GM12878 (cell line): ENCODE measurements at regions not wholly inside any gene's neighbourhood (a gene's known extent, or its start where the extent isn't known, plus 50 kb on each side); places are given as distances from the start of the nearest gene placed in this dataset.

Experiments
- ATAC-seq: fragments of 200-7000 bp; cut with Tn5 transposase; 3 replicates; pipeline ENCODE4 v1.9.1; 2020; ENCODE audit warnings: mild to moderate bottlenecking, moderate library complexity
- BruUV-seq: library from RNA; stranded (reverse); fragments of 400-500 nt; replicated peaks from 2 replicates; lab custom pipeline; 2021; lab: Mats Ljungman, UMichigan
- CTCF ChIA-PET: fragments of 300-600 bp; sonication (Branson Sonifier 250); formaldehyde crosslinking; extraction: SDS; loops from one replicate; lab custom pipeline; 2021; ENCODE audit warnings: inconsistent platforms; lab: Yijun Ruan, JAX
- POLR2A ChIA-PET: fragments of 350-600 bp; formaldehyde crosslinking; extraction: SDS; loops from one replicate; lab custom pipeline; 2021; ENCODE audit warnings: inconsistent platforms; lab: Charles Lee
- RAD21 ChIA-PET: fragments of 300-600 bp; sonication (Branson Sonifier 250); formaldehyde crosslinking; loops from one replicate; lab custom pipeline; 2023; ENCODE audit warnings: antibody characterized with exemption; ENCODE audit not compliant: unreplicated experiment; lab: Charles Lee
- SMC1A ChIA-PET: fragments of 300-600 bp; sonication (Branson Sonifier 250); formaldehyde crosslinking; loops from one replicate; lab custom pipeline; 2023; ENCODE audit not compliant: unreplicated experiment, uncharacterized antibody; lab: Charles Lee
- DNase-seq: peaks from one replicate; pipeline ENCODE4 v3.0.0-alpha.2; 2011; ENCODE audit warnings: low read depth, low spot score
- FAIRE-seq: peaks from 3 replicates; lab custom pipeline; 2011; peaks lifted over from hg19 to GRCh38; lab: Jason Lieb, UNC
- H2AFZ ChIP-seq: 2 replicates; pipeline ENCODE4 v1.6.0; 2011; ENCODE audit warnings: low read depth, low read length, control low read depth; ENCODE audit not compliant: control insufficient read depth
- H3K27ac ChIP-seq: 2 replicates; pipeline ENCODE4 v1.5.1; 2011; ENCODE audit warnings: control low read depth; ENCODE audit not compliant: control insufficient read depth, insufficient read depth
- H3K27me3 ChIP-seq, 2 experiments: replicated peaks in 1 of 2; 2 replicates each; pipeline versions ENCODE4 v1.6.0 to v1.6.1; 2011; ENCODE audit warnings: low read length in 1 of 2; ENCODE audit not compliant: control insufficient read depth in 2 of 2, insufficient read depth in 2 of 2
- H3K36me3 ChIP-seq, 2 experiments: 2 replicates each; pipeline ENCODE4 v1.5.1; 2011; ENCODE audit warnings: low read length in 1 of 2; ENCODE audit not compliant: control insufficient read depth in 2 of 2, insufficient read depth in 2 of 2
- H3K4me1 ChIP-seq: 2 replicates; pipeline ENCODE4 v1.6.1; 2011; ENCODE audit warnings: mild to moderate bottlenecking, low read length, moderate library complexity, mixed read lengths; ENCODE audit not compliant: control insufficient read depth, insufficient read depth
- H3K4me2 ChIP-seq: 2 replicates; pipeline ENCODE4 v1.6.0; 2011; ENCODE audit warnings: control low read depth; ENCODE audit not compliant: control insufficient read depth, insufficient read depth
- H3K4me3 ChIP-seq: fragments of 200-600 bp; sonication (generic); 2 replicates; pipeline ENCODE4 v1.5.1; 2016
- H3K79me2 ChIP-seq: 2 replicates; pipeline ENCODE4 v1.6.0; 2011; ENCODE audit warnings: low read length; ENCODE audit not compliant: control insufficient read depth, insufficient read depth
- H3K9ac ChIP-seq: 2 replicates; pipeline ENCODE4 v1.8.0; 2011; ENCODE audit warnings: low read length, control low read depth, mixed read lengths; ENCODE audit not compliant: control insufficient read depth, insufficient read depth
- H3K9me3 ChIP-seq: replicated peaks from 3 replicates; pipeline ENCODE4 v1.5.1; 2011; ENCODE audit warnings: mild to moderate bottlenecking, low read length; ENCODE audit not compliant: control insufficient read depth, insufficient read depth
- H4K20me1 ChIP-seq: 2 replicates; pipeline ENCODE4 v1.6.0; 2011; ENCODE audit not compliant: control insufficient read depth, insufficient read depth
- CHD4 ChIP-seq: fragments of 200-600 bp; sonication (generic); IDR thresholded peaks from 2 replicates; pipeline ENCODE4 v1.6.1; 2016; ENCODE audit warnings: mild to moderate bottlenecking
- JUNB ChIP-seq: IDR thresholded peaks from 2 replicates; pipeline ENCODE4 v1.6.1; 2016; ENCODE audit warnings: antibody characterized with exemption, mild to moderate bottlenecking
- SP1 ChIP-seq: IDR thresholded peaks from one replicate; pipeline ENCODE4 v1.6.1; 2011; ENCODE audit warnings: low read depth, low read length
- SPI1 ChIP-seq: IDR thresholded peaks from 2 replicates; pipeline ENCODE4 v1.6.1; 2011; ENCODE audit warnings: low read depth, mild to moderate bottlenecking, low read length, moderate library complexity, borderline replicate concordance; ENCODE audit not compliant: insufficient read depth
- ZZZ3 ChIP-seq: IDR thresholded peaks from 2 replicates; pipeline ENCODE4 v1.6.1; 2011; ENCODE audit warnings: low read depth; ENCODE audit not compliant: control insufficient read depth, insufficient read length
- in situ Hi-C: fragments of 300-500 bp; cut with MboI; formaldehyde crosslinking; loops from 9 replicates; pipeline ENCODE4 v1.14.3; 2018; ENCODE audit warnings: mixed read lengths
- intact Hi-C: fragments of 100-400 bp; cut with micrococcal nuclease; formaldehyde crosslinking; loops from one replicate; pipeline ENCODE4 v1.14.2; 2022; ENCODE audit not compliant: unreplicated experiment

DNA sequence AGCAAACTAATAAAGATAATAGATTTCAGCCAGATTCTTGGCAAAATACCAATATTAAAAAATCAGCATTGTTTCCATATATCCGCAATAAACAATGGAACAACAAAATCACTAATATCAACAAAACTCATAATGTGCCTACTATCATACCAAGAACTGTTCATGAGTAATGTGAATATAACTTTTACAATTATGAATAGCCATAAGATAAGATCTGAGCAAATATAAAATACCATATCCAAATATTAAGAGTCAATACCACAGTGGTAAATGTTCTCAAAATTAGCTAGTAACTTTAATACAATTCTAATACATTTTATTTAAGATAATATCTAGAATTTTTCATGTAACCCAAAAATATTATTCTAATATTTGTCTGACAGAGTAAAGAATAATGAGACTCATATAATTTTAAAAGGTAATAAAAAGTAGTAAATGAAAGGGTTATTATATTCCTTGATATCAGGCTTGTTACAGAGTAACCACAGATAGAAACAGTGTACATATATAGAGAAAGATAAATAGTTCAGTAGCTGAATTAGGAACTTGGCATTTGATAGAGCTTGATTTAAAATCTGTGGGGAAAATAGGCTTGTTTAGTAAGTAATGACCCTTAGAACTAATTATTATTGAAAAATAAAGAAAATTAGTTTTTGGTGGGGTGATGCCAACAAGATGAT lies 2126.6 kb downstream of the MRPL39 start (continued):
- no peak for TF ChIP-seq SP1
- TF ChIP-seq SPI1 = no peak
- TF ChIP-seq, all 136 proteins: peak for 0

DNA sequence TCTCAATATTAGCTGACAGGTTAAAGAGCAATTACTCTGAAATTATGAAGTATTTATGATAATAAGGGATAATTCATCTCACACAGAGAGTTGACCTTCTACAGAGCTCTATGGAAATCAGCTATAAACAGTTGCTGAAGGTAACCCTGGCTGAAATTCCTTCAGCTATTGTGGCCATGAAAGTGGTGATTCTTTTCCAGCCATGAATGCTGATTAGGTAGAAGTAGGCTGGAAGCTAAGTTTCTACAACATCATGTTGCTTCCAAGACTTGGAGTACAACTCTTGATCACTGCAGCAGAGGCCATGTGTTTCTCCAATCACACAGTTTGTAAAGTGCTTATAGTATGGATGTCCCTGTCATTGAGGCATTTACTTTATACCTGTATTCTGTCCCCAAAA lies 2128.9 kb downstream of the MRPL39 start:
- H3K27ac ChIP-seq = no peak overlapping the region
- no peaks in the 10 kb centered on the region for H3K27me3 ChIP-seq
- H4K20me1 ChIP-seq = no peaks in the 10 kb centered on the region
- no peak for FAIRE-seq
- ChIA-PET RAD21 (no interaction called here), POLR2A (interaction anchor here (0.6 kb wide), 1 partner anchor 9 kb away, joined by 4 read pairs; no protein-coding TSS in a partner anchor), SMC1A (interaction anchor here (1.4 kb wide), 1 partner anchor 9 kb away, joined by 4 read pairs; no protein-coding TSS in a partner anchor), CTCF (no interaction called here)
- H2AFZ ChIP-seq = no peak overlapping the region
- no peaks in the 10 kb centered on the region for H3K36me3 ChIP-seq
- no peak overlapping the region for H3K4me2 ChIP-seq
- intact Hi-C loops = no loop called here
- no peak overlapping the region for H3K4me3 ChIP-seq
- H3K9ac ChIP-seq = no peak overlapping the region
- H3K4me1 ChIP-seq = no peaks in the 10 kb centered on the region
- H3K79me2 ChIP-seq = no peaks in the 10 kb centered on the region
- in situ Hi-C loops = no loop called here
- no peaks in the 10 kb centered on the region for H3K9me3 ChIP-seq
- no peak for TF ChIP-seq JUNB
- TF ChIP-seq CHD4 = no peak
- TF ChIP-seq ZZZ3 = no peak
- no peak for ATAC-seq
- no peak for DNase-seq
- BruUV-seq = no TSS peak
